ENCODE measurements at regions not wholly inside any gene's neighbourhood (a gene's known extent, or its start where the extent isn't known, plus 50 kb on each side); places are given as distances from the start of the nearest gene placed in this dataset.

DNA sequence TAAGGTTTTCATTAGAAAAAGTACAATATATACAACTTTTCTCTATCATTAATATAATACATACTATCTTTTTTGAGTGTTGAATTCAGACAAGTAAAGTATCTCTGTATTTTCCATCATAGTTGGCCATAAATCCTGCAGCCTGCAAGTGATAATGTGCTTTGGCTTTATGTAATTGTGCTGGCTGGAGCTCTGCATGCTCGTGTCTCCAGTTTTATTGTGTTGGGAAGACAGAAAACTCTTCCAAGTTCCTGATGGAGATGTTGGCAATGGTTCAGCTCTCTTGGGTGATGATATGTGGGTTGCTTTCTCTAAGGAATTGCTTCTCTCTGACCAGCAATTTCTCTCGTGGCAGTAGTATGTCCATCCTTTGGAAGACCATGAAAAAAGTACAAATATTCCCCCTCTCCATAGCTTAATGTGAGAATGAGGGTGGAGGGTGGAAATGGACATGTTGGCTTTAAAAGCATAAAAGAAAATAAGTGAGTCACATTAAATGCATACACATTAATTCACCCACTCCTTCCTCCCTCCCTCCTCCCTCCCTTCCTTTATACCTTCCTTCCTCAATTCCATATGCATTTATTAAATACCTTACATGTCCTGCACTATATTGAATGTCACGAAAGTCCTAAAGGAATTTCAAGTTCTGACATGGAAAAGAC lies 344.2 kb downstream of the MTX2 start:
- ATAC-seq (ENCODE audit: low read depth) (0 out of 3 replicates have a peak, but pooled peaks have one; percentile 15), DNase-seq (ENCODE audit: low spot score) (no peak)
- TF ChIP-seq, protein P1, sequence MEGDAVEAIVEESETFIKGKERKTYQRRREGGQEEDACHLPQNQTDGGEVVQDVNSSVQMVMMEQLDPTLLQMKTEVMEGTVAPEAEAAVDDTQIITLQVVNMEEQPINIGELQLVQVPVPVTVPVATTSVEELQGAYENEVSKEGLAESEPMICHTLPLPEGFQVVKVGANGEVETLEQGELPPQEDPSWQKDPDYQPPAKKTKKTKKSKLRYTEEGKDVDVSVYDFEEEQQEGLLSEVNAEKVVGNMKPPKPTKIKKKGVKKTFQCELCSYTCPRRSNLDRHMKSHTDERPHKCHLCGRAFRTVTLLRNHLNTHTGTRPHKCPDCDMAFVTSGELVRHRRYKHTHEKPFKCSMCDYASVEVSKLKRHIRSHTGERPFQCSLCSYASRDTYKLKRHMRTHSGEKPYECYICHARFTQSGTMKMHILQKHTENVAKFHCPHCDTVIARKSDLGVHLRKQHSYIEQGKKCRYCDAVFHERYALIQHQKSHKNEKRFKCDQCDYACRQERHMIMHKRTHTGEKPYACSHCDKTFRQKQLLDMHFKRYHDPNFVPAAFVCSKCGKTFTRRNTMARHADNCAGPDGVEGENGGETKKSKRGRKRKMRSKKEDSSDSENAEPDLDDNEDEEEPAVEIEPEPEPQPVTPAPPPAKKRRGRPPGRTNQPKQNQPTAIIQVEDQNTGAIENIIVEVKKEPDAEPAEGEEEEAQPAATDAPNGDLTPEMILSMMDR (IDR thresholded peaks at IDR 0.05; ENCODE audit: poor library complexity, severe bottlenecking) = no peak
- no peaks in the 10 kb centered on the region for H3K36me3 ChIP-seq (ENCODE audit: low read depth)
- no peaks in the 10 kb centered on the region for H3K27me3 ChIP-seq (ENCODE audit: insufficient read depth, poor library complexity, severe bottlenecking)
- no peak overlapping the region for H3K4me3 ChIP-seq (ENCODE audit: severe bottlenecking)
- no peaks in the 10 kb centered on the region for H3K9me3 ChIP-seq (ENCODE audit: severe bottlenecking)
- peak overlapping the region; percentile 48 for H3K27ac ChIP-seq (ENCODE audit: poor library complexity, severe bottlenecking)
- H3K4me1 ChIP-seq (ENCODE audit: insufficient read depth, poor library complexity, severe bottlenecking) = peaks cover 27% of the 10 kb centered on the region

DNA sequence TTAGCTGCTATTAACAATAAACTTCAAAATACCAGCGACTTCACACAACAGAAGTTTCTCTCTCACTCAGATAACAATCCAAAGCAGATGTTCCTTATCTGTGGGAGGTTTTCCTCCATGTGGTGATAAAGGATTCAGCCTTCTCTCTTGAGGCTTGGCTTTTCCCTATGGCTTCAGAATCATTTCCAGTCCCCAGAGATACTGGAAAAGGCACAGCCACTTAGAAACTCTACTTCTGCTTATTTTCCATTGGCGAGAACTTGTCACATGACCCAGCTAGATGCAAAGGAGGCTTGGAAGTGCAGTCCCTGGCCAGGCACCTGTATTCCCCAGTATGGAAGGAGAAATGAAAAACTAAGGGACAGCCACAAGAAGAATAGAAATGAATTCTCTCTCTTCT lies 344.8 kb downstream of the MTX2 start:
- Histone ChIP-seq H3K36me3 (ENCODE audit: low read depth) (no peaks in the 10 kb centered on the region), H3K27ac (ENCODE audit: poor library complexity, severe bottlenecking) (peak overlapping the region; percentile 48), H3K4me1 (ENCODE audit: insufficient read depth, poor library complexity, severe bottlenecking) (peaks cover 27% of the 10 kb centered on the region), H3K4me3 (ENCODE audit: severe bottlenecking) (no peak overlapping the region), H3K27me3 (ENCODE audit: insufficient read depth, poor library complexity, severe bottlenecking) (no peaks in the 10 kb centered on the region), H3K9me3 (ENCODE audit: severe bottlenecking) (no peaks in the 10 kb centered on the region)
- no peak for ATAC-seq (ENCODE audit: low read depth)
- TF ChIP-seq, protein P1 (IDR thresholded peaks at IDR 0.05; ENCODE audit: poor library complexity, severe bottlenecking) = no peak
- no peak for DNase-seq (ENCODE audit: low spot score)

DNA sequence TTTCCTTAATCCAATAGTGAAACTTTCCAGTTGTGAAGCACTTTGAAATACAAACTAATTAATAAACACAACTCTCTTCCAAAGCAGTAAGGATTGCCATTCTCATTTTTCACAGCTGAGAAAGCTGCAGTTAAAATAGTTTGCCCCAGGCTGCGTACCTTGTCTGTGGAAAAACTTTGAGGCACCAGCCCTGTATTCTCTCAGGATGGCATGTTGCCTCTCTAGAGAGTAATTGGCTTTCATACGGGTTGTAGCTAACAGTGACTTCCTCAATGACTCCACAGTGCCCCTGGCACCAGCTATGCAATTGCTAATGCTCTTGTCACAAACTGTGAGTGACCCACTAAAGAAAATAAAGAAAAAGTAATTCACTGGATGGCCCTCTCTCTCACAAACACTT lies 345.7 kb downstream of the MTX2 start:
- H3K4me1 ChIP-seq (ENCODE audit: insufficient read depth, poor library complexity, severe bottlenecking) = peaks cover 27% of the 10 kb centered on the region
- TF ChIP-seq, protein P1 (IDR thresholded peaks at IDR 0.05; ENCODE audit: poor library complexity, severe bottlenecking) = no peak
- H3K4me3 ChIP-seq (ENCODE audit: severe bottlenecking) = no peak overlapping the region
- H3K36me3 ChIP-seq (ENCODE audit: low read depth) = no peaks in the 10 kb centered on the region
- H3K9me3 ChIP-seq (ENCODE audit: severe bottlenecking) = no peaks in the 10 kb centered on the region
- no peak overlapping the region for H3K27ac ChIP-seq (ENCODE audit: poor library complexity, severe bottlenecking)
- H3K27me3 ChIP-seq (ENCODE audit: insufficient read depth, poor library complexity, severe bottlenecking) = no peaks in the 10 kb centered on the region
- no peak for DNase-seq (ENCODE audit: low spot score)
- no peak for ATAC-seq (ENCODE audit: low read depth)

DNA sequence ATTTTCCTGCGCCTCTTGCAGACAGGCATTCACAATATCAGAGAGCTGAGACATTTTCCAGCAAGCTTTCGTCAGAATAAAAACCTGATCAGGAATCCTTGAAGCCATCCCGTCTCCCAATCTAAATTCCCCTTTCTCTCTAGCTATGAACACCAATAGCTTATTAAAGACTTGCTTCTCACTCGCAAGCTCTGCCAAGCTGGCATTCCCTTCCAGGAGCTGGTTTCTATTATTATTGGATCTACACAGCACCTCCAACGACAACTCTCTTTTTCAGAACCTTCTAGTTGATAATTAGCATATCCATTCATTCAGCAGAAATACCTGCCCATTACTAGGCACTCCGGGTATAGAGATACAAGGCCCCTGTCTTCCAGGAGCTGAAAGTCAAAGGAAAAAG lies 350.3 kb downstream of the MTX2 start:
- TF ChIP-seq, protein P1 (IDR thresholded peaks at IDR 0.05; ENCODE audit: poor library complexity, severe bottlenecking) = no peak
- Histone ChIP-seq H3K9me3 (ENCODE audit: severe bottlenecking) (no peaks in the 10 kb centered on the region), H3K4me1 (ENCODE audit: insufficient read depth, poor library complexity, severe bottlenecking) (no peaks in the 10 kb centered on the region), H3K4me3 (ENCODE audit: severe bottlenecking) (no peak overlapping the region), H3K27me3 (ENCODE audit: insufficient read depth, poor library complexity, severe bottlenecking) (no peaks in the 10 kb centered on the region), H3K27ac (ENCODE audit: poor library complexity, severe bottlenecking) (no peak overlapping the region), H3K36me3 (ENCODE audit: low read depth) (no peaks in the 10 kb centered on the region)
- no peak for ATAC-seq (ENCODE audit: low read depth)
- no peak for DNase-seq (ENCODE audit: low spot score)

DNA sequence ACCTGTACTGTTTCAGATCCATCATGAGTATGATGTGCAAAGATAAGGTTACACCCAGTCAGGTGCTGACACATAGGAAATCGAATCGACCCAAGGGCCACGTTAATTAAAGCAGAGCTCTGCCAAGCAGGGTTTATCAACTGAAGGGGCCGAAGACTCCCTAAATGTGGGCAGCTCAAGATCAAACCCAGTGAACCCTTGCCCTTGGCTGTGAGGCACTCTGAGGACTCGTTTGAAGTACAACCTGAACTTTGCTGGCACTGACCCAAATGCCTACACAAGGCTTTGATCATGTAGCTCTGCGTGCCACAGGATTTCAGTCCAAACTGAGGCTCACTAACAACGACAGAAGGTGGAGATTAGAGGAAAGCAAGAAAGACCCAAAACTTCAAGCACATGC lies 352.1 kb downstream of the MTX2 start:
- ATAC-seq (ENCODE audit: low read depth) = no peak

More for the DNA sequence above, 352.1 kb downstream of the MTX2 start:
- H3K27me3 ChIP-seq (ENCODE audit: insufficient read depth, poor library complexity, severe bottlenecking) = no peaks in the 10 kb centered on the region
- no peaks in the 10 kb centered on the region for H3K4me1 ChIP-seq (ENCODE audit: insufficient read depth, poor library complexity, severe bottlenecking)
- no peak overlapping the region for H3K27ac ChIP-seq (ENCODE audit: poor library complexity, severe bottlenecking)
- DNase-seq (ENCODE audit: low spot score) = no peak
- H3K36me3 ChIP-seq (ENCODE audit: low read depth) = no peaks in the 10 kb centered on the region
- no peak overlapping the region for H3K4me3 ChIP-seq (ENCODE audit: severe bottlenecking)
- TF ChIP-seq, protein P1 (IDR thresholded peaks at IDR 0.05; ENCODE audit: poor library complexity, severe bottlenecking) = no peak
- H3K9me3 ChIP-seq (ENCODE audit: severe bottlenecking) = no peaks in the 10 kb centered on the region

Data from RWPE2 (cell line).